Calu3 (cell line): ENCODE measurements at regions not wholly inside any gene's neighbourhood (a gene's known extent, or its start where the extent isn't known, plus 50 kb on each side); places are given as distances from the start of the nearest gene placed in this dataset.
A peak's percentile ranks its signal among the peaks of the same experiment; 100 is the strongest.

Experiments
- BruUV-seq: library from RNA; stranded (reverse); fragments of 400-500 nt; replicated peaks from 2 replicates; lab custom pipeline; 2021; lab: Mats Ljungman, UMichigan
- CTCF ChIA-PET: fragments of 300-600 bp; sonication (Branson Sonifier 250); formaldehyde crosslinking; loops from one replicate; lab custom pipeline; 2022; ENCODE audit warnings: antibody characterized with exemption; lab: Charles Lee
- DNase-seq: peaks from one replicate; pipeline ENCODE4 v3.0.0; 2022
- H3K27ac Mint-ChIP-seq: one replicate; pipeline ENCODE4 v1.8.0; 2022; ENCODE audit warnings: mixed read lengths; ENCODE audit not compliant: unreplicated experiment
- H3K27me3 Mint-ChIP-seq: one replicate; pipeline ENCODE4 v1.8.0; 2022; ENCODE audit warnings: mixed read lengths; ENCODE audit not compliant: unreplicated experiment
- H3K36me3 Mint-ChIP-seq: one replicate; pipeline ENCODE4 v1.8.0; 2022; ENCODE audit warnings: mild to moderate bottlenecking, moderate library complexity, mixed read lengths; ENCODE audit not compliant: insufficient read depth, unreplicated experiment
- H3K4me1 Mint-ChIP-seq: one replicate; pipeline ENCODE4 v1.8.0; 2022; ENCODE audit warnings: mild to moderate bottlenecking, low read depth, mixed read lengths; ENCODE audit not compliant: unreplicated experiment
- H3K4me3 Mint-ChIP-seq: one replicate; pipeline ENCODE4 v1.8.0; 2022; ENCODE audit warnings: mild to moderate bottlenecking, low read depth, moderate library complexity, mixed read lengths; ENCODE audit not compliant: unreplicated experiment
- H3K9me3 Mint-ChIP-seq: one replicate; pipeline ENCODE4 v1.8.0; 2022; ENCODE audit warnings: low read depth, mixed read lengths; ENCODE audit not compliant: unreplicated experiment
- intact Hi-C: fragments of 100-400 bp; cut with micrococcal nuclease; formaldehyde crosslinking; loops from one replicate; pipeline ENCODE4 v1.10.0; 2022; ENCODE audit not compliant: unreplicated experiment
- TF ChIP-seq, protein P1 (sequence below): fragments of 200-600 bp; IDR thresholded peaks from one replicate; pipeline ENCODE4 v1.8.0; 2022; ENCODE audit warnings: antibody characterized with exemption; ENCODE audit not compliant: unreplicated experiment

DNA sequence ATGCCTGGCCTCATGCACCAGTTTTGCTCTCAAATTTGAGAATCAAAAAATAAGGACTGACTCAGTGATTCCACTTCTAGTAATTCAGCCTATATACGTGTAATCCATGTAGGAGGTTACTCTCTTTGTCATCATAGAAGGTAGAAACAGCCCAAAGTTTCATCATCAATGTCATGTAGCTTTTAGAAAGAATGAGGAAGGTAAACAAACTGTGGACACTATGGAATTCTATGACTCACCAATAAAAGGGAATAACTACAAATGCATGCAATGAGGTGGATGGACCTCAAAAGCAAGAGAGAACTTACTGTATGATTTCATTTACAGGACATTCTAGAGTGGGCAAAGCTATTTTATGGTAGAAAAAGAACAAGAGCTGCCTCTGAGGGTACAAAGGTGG, 93.2 kb upstream of the LRIG1 start:
- no peak for DNase-seq
- intact Hi-C loops = no loop called here
- Mint-ChIP-seq H3K36me3 (no peaks in the 10 kb centered on the region), H3K9me3 (no peaks in the 10 kb centered on the region), H3K27ac (peak overlapping the region; percentile 55), H3K4me3 (no peak overlapping the region), H3K4me1 (peaks cover 9% of the 10 kb centered on the region), H3K27me3 (no peaks in the 10 kb centered on the region)
- BruUV-seq = no TSS peak
- CTCF ChIA-PET = interaction anchor here (1.2 kb wide), 1 partner anchor 18 kb away, joined by 3 read pairs; no protein-coding TSS in a partner anchor
- TF ChIP-seq, protein P1, sequence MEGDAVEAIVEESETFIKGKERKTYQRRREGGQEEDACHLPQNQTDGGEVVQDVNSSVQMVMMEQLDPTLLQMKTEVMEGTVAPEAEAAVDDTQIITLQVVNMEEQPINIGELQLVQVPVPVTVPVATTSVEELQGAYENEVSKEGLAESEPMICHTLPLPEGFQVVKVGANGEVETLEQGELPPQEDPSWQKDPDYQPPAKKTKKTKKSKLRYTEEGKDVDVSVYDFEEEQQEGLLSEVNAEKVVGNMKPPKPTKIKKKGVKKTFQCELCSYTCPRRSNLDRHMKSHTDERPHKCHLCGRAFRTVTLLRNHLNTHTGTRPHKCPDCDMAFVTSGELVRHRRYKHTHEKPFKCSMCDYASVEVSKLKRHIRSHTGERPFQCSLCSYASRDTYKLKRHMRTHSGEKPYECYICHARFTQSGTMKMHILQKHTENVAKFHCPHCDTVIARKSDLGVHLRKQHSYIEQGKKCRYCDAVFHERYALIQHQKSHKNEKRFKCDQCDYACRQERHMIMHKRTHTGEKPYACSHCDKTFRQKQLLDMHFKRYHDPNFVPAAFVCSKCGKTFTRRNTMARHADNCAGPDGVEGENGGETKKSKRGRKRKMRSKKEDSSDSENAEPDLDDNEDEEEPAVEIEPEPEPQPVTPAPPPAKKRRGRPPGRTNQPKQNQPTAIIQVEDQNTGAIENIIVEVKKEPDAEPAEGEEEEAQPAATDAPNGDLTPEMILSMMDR = no peak

DNA sequence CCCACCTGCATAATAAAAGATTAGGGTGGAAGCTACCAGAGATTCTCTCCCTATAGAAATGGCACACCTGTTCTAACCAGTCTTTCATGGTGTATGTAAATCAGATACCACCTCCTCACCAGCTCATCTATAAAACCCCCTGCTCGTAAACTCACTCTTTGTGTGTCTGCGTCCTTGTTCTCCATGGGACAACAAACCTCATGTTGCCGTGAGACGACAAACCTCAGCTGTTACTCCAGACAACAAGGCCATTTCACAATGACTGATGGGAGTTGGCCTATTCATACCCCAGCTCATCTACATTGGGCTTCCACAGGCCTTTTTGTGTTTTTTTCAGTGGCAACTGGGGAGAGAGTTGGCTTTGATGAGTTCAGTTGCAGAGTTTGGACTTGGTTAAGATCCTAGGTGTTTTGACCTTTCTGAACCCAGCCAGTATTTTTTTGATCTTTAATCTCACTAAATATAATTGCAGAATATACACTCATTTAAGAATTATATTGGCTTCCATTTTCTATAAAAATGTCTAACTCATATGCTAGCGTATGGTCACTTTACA, 96.6 kb upstream of the LRIG1 start:
- TF ChIP-seq, protein P1 = no peak
- intact Hi-C loops = no loop called here
- no peak for DNase-seq
- no peaks in the 10 kb centered on the region for H3K36me3 Mint-ChIP-seq
- H3K9me3 Mint-ChIP-seq = no peaks in the 10 kb centered on the region
- H3K4me1 Mint-ChIP-seq = peaks cover 9% of the 10 kb centered on the region
- H3K4me3 Mint-ChIP-seq = no peak overlapping the region
- H3K27me3 Mint-ChIP-seq = peaks cover 4% of the 10 kb centered on the region
- no TSS peak for BruUV-seq
- CTCF ChIA-PET = no interaction called here
- H3K27ac Mint-ChIP-seq = no peak overlapping the region

DNA sequence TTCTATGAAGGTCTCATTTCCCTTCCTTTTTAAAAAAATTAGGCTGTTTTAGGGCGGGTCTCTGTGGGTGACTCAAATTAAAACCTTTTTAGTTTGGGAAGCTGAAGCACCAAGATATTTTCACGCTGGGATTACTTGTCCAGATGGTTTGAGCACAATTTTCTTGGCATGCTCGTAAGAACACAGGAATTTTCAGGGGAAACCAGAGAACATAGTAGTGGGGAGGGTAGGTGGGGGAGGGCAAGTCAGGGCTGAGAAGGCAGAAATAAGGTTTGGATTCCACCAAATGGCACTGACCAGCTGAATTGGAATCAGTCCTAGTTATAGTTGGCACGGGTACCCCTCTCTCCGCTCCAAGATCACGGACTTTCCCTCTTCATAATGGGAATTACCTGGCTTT, 97.3 kb upstream of the LRIG1 start:
- no peak overlapping the region for H3K27ac Mint-ChIP-seq
- intact Hi-C loops = no loop called here
- no TSS peak for BruUV-seq

DNA sequence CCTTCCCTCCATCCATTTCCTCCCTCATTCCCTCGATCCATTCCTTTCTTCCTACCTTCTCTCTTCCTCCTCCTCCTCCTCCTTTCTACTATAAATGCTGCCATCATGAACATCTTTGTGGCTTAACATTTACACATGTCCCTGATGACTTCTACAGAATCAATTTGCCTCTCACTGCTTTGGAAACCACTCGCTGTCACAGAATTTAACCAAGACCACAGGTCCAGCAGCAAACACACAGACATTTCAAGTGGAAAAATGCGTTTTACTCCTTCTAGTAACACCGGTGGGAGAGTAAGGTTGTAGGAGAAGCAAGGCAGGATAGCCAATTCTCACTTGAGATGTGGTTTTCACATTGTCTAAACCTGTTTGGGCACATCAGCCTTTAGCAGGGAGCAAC, 101.4 kb upstream of the LRIG1 start:
- Mint-ChIP-seq H3K27ac (no peak overlapping the region), H3K4me1 (peaks cover 8% of the 10 kb centered on the region), H3K27me3 (peaks cover 8% of the 10 kb centered on the region), H3K9me3 (no peaks in the 10 kb centered on the region), H3K36me3 (no peaks in the 10 kb centered on the region), H3K4me3 (no peak overlapping the region)
- no peak for DNase-seq
- CTCF ChIA-PET = no interaction called here
- BruUV-seq = no TSS peak
- TF ChIP-seq, protein P1 = no peak
- intact Hi-C loops = no loop called here

More for the DNA sequence above, 97.3 kb upstream of the LRIG1 start:
- Mint-ChIP-seq H3K27me3 (peaks cover 8% of the 10 kb centered on the region), H3K36me3 (no peaks in the 10 kb centered on the region), H3K4me3 (no peak overlapping the region), H3K4me1 (peaks cover 13% of the 10 kb centered on the region), H3K9me3 (no peaks in the 10 kb centered on the region)
- no peak for DNase-seq
- CTCF ChIA-PET = no interaction called here
- TF ChIP-seq, protein P1 = no peak
